ENCODE measurements at regions not wholly inside any gene's neighbourhood (a gene's known extent, or its start where the extent isn't known, plus 50 kb on each side); places are given as distances from the start of the nearest gene placed in this dataset.

- TF ChIP-seq CTCF (IDR thresholded peaks at IDR 0.05) (no peak), NR3C1 (CRISPR knock-in tag; conservative IDR thresholded peaks at IDR 0.05; ENCODE audit: low read depth) (no peak), NR2C2 (CRISPR knock-in tag; IDR thresholded peaks at IDR 0.05) (no peak), IRF2 (CRISPR knock-in tag; IDR thresholded peaks at IDR 0.05; ENCODE audit: borderline replicate concordance, low read depth) (no peak), JUN (CRISPR knock-in tag; IDR thresholded peaks at IDR 0.05) (no peak), KAT7 (CRISPR knock-in tag; IDR thresholded peaks at IDR 0.05; ENCODE audit: borderline replicate concordance) (no peak), RORB (CRISPR knock-in tag; IDR thresholded peaks at IDR 0.05) (no peak)
Observed at GRCh38 chr5:174850565-174851169, 126.3 kb downstream of the MSX2 start.

Data from WTC11 (cell line).